ENCODE measurements at regions not wholly inside any gene's neighbourhood (a gene's known extent, or its start where the extent isn't known, plus 50 kb on each side); places are given as distances from the start of the nearest gene placed in this dataset.
A peak's percentile ranks its signal among the peaks of the same experiment; 100 is the strongest.
"Not testable (repeated sequence)": the region's sequence is repeated elsewhere in the genome, so short reads cannot be mapped to it uniquely, and the experiment has no call there.

DNA sequence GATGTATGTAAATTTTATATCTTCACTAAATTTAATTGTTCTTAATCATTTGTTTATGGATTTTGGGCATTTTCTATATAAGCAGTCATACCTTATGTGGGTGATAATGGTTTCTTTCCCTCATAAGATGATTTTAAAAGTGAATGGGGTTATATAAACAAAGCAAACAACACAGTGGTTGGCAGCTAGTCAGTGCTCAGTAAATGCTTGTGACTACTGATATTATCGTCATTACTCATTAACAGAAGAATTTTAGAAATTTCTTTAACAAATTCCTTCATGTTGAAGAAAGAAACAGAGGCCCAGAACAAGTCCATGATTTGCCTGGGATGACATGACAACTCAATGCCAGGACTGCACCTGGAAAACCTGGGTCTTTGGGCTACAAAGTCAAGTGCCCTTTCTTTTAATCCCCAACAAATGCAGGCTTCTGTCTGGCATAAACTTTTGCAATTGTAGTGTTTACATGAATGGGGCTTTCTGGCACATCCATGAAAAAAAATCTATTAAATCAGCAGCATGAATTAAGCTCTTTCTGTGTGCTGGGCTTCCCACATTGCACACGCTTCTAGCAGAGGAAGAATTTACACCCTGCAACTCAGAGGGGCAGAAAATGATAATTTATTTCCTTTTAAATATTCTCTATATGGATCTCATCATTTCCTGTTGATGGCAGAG lies 297.3 kb upstream of the PLGLB1 start:
- H3K9ac ChIP-seq (replicated peaks; ENCODE audit: extremely low read depth, insufficient read depth, low read length); intact Hi-C loops (cut with micrococcal nuclease); H2AFZ ChIP-seq (ENCODE audit: low read depth, low read length); POLR2A ChIA-PET; H3K4me3 ChIP-seq (replicated peaks in 1 of 3; ENCODE audit: insufficient read depth in 1 of 3, low read depth in 1 of 3, low read length in 3 of 3); H3K4me1 ChIP-seq (ENCODE audit: control insufficient read depth, extremely low read depth, insufficient read depth, low read length); H3K27me3 ChIP-seq (ENCODE audit: control insufficient read depth in 2 of 2, insufficient read depth in 2 of 2, low read length in 2 of 2); CTCF ChIA-PET; H3K9me1 ChIP-seq (replicated peaks; ENCODE audit: control insufficient read depth, extremely low read depth, insufficient read depth, low read length); H3K36me3 ChIP-seq (ENCODE audit: control insufficient read depth in 2 of 2, extremely low read depth in 1 of 2, insufficient read depth in 2 of 2, low read length in 2 of 2); H3K4me2 ChIP-seq (ENCODE audit: insufficient read depth, low read length); H3K9me3 ChIP-seq (replicated peaks; ENCODE audit: control insufficient read depth, insufficient read depth, low read length); dilution Hi-C loops (cut with MboI; ENCODE audit: extremely low pct_ligation_motif_present, low sequenced_read_pairs); H4K20me1 ChIP-seq (replicated peaks; ENCODE audit: control insufficient read depth, extremely low read depth, insufficient read depth, low read length); H3K79me2 ChIP-seq (ENCODE audit: control insufficient read depth, insufficient read depth, low read length): not testable (repeated sequence)
- peak; percentile 83 for FAIRE-seq
- peak; percentile 76 for DNase-seq (ENCODE audit: low read depth, low spot score)
- peak overlapping the region; percentile 37 for H3K27ac ChIP-seq (ENCODE audit: insufficient read depth, low read depth, low read length)
- peak; percentile 31 for TF ChIP-seq GATA2 (IDR thresholded peaks at IDR 0.05; ENCODE audit: insufficient read depth, insufficient read length, low read depth, low read length)
- peak; percentile 14 for TF ChIP-seq JUN (IDR thresholded peaks at IDR 0.05; ENCODE audit: borderline replicate concordance, insufficient read depth, insufficient read length, low read depth)
- BruUV-seq (replicated peaks) = TSS peak; percentile 52

DNA sequence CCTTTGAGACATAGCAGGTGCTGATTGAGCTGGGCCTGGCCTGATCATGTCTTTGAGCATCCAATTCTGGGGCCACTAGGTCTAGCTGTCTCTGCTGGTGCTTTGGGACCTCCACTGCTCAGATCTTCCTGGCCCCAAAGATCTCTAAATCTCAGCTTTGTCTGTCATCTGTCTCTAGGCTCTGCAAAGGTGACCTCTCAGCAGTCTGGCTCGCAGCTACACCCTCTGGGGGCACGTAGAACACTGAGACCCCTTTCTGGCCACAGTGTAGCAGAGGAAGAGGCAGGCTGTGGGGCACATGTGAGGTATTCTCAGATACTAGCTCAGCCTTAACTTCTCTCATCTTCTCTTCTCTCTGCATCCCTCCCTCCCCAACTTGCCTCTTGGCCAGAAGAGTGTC lies 298.1 kb upstream of the PLGLB1 start:
- CTCF ChIA-PET; H3K9me1 ChIP-seq (replicated peaks; ENCODE audit: control insufficient read depth, extremely low read depth, insufficient read depth, low read length); H2AFZ ChIP-seq (ENCODE audit: low read depth, low read length); H3K79me2 ChIP-seq (ENCODE audit: control insufficient read depth, insufficient read depth, low read length); H3K9ac ChIP-seq (replicated peaks; ENCODE audit: extremely low read depth, insufficient read depth, low read length); DNase-seq (ENCODE audit: low read depth, low spot score); H3K4me2 ChIP-seq (ENCODE audit: insufficient read depth, low read length); H3K4me3 ChIP-seq (replicated peaks in 1 of 3; ENCODE audit: insufficient read depth in 1 of 3, low read depth in 1 of 3, low read length in 3 of 3); H4K20me1 ChIP-seq (replicated peaks; ENCODE audit: control insufficient read depth, extremely low read depth, insufficient read depth, low read length); POLR2A ChIA-PET; H3K27me3 ChIP-seq (ENCODE audit: control insufficient read depth in 2 of 2, insufficient read depth in 2 of 2, low read length in 2 of 2); H3K9me3 ChIP-seq (replicated peaks; ENCODE audit: control insufficient read depth, insufficient read depth, low read length); H3K36me3 ChIP-seq (ENCODE audit: control insufficient read depth in 2 of 2, extremely low read depth in 1 of 2, insufficient read depth in 2 of 2, low read length in 2 of 2); dilution Hi-C loops (cut with MboI; ENCODE audit: extremely low pct_ligation_motif_present, low sequenced_read_pairs); H3K4me1 ChIP-seq (ENCODE audit: control insufficient read depth, extremely low read depth, insufficient read depth, low read length); BruUV-seq (replicated peaks); FAIRE-seq; intact Hi-C loops (cut with micrococcal nuclease): not testable (repeated sequence)
- H3K27ac ChIP-seq (ENCODE audit: insufficient read depth, low read depth, low read length) = peak overlapping the region; percentile 45

DNA sequence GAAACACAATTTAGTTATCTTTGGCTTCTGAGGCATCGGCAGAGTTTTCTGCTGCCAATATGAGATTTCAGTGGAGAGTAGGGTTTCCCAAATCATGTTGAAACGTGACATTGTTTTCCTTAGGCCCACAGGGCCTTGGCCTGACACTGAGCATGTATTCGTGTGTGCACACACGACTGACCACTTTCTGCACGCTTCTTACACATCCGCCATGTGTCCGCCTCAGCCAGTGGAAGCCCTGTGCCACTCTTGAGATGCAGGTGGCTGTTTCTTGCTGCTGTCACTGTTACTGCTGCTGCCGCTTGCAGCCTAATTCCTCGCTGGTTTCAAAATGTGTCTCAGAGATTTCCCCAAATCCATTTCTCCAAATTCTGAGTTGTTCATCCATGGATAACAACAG lies 299.6 kb upstream of the PLGLB1 start:
- CTCF ChIA-PET = not testable (repeated sequence)

DNA sequence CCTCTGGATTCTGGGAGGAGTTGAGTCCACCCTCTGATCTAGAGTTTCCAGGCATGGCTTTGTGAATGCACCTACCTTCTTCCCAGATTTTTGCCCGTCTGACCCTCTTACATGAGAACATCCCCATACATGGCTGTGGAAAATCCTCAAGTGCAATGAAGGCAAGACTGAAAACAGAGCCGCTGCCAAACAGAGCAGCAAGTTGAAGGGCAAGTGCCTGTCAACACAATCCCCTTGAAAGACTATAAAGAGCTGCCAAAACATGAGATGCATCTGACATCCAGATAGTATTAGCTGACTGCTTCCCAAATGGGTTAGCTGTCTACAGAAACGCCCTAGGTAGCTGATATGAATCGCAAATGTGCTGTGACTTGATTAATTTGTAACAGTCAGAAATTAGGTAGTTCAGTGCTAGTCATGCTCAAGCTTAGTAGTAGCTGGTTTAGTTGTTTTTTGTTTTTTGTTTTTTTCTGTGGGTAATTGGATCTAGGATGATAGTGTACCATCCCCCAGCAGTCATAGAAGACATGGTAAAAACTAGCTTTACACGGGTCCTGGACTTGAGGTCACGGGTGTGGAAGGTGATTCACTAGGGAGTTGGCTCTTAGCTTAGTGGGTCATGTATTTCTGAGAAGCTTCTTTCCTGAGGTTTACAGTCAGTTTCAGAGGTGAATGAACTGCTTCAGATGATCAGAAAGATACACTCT lies 302.8 kb upstream of the PLGLB1 start:
- H3K4me3 ChIP-seq (replicated peaks in 1 of 3; ENCODE audit: insufficient read depth in 1 of 3, low read depth in 1 of 3, low read length in 3 of 3); H3K27me3 ChIP-seq (ENCODE audit: control insufficient read depth in 2 of 2, insufficient read depth in 2 of 2, low read length in 2 of 2); H3K9me1 ChIP-seq (replicated peaks; ENCODE audit: control insufficient read depth, extremely low read depth, insufficient read depth, low read length); intact Hi-C loops (cut with micrococcal nuclease); H3K9ac ChIP-seq (replicated peaks; ENCODE audit: extremely low read depth, insufficient read depth, low read length); H3K9me3 ChIP-seq (replicated peaks; ENCODE audit: control insufficient read depth, insufficient read depth, low read length); CTCF ChIA-PET; dilution Hi-C loops (cut with MboI; ENCODE audit: extremely low pct_ligation_motif_present, low sequenced_read_pairs); H4K20me1 ChIP-seq (replicated peaks; ENCODE audit: control insufficient read depth, extremely low read depth, insufficient read depth, low read length); H3K79me2 ChIP-seq (ENCODE audit: control insufficient read depth, insufficient read depth, low read length); FAIRE-seq; H3K4me2 ChIP-seq (ENCODE audit: insufficient read depth, low read length); BruUV-seq (replicated peaks); POLR2A ChIA-PET; H3K27ac ChIP-seq (ENCODE audit: insufficient read depth, low read depth, low read length); H2AFZ ChIP-seq (ENCODE audit: low read depth, low read length); H3K4me1 ChIP-seq (ENCODE audit: control insufficient read depth, extremely low read depth, insufficient read depth, low read length); H3K36me3 ChIP-seq (ENCODE audit: control insufficient read depth in 2 of 2, extremely low read depth in 1 of 2, insufficient read depth in 2 of 2, low read length in 2 of 2): not testable (repeated sequence)
- peak; percentile 1 for DNase-seq (ENCODE audit: low read depth, low spot score)

More for the DNA sequence above, 299.6 kb upstream of the PLGLB1 start:
- H3K9me1 ChIP-seq (replicated peaks; ENCODE audit: control insufficient read depth, extremely low read depth, insufficient read depth, low read length); H3K4me1 ChIP-seq (ENCODE audit: control insufficient read depth, extremely low read depth, insufficient read depth, low read length); FAIRE-seq; H3K4me3 ChIP-seq (replicated peaks in 1 of 3; ENCODE audit: insufficient read depth in 1 of 3, low read depth in 1 of 3, low read length in 3 of 3); H3K27ac ChIP-seq (ENCODE audit: insufficient read depth, low read depth, low read length); H3K36me3 ChIP-seq (ENCODE audit: control insufficient read depth in 2 of 2, extremely low read depth in 1 of 2, insufficient read depth in 2 of 2, low read length in 2 of 2); H4K20me1 ChIP-seq (replicated peaks; ENCODE audit: control insufficient read depth, extremely low read depth, insufficient read depth, low read length); H3K4me2 ChIP-seq (ENCODE audit: insufficient read depth, low read length); POLR2A ChIA-PET; BruUV-seq (replicated peaks); H2AFZ ChIP-seq (ENCODE audit: low read depth, low read length); DNase-seq (ENCODE audit: low read depth, low spot score); intact Hi-C loops (cut with micrococcal nuclease); H3K9ac ChIP-seq (replicated peaks; ENCODE audit: extremely low read depth, insufficient read depth, low read length); H3K79me2 ChIP-seq (ENCODE audit: control insufficient read depth, insufficient read depth, low read length); H3K9me3 ChIP-seq (replicated peaks; ENCODE audit: control insufficient read depth, insufficient read depth, low read length); H3K27me3 ChIP-seq (ENCODE audit: control insufficient read depth in 2 of 2, insufficient read depth in 2 of 2, low read length in 2 of 2); dilution Hi-C loops (cut with MboI; ENCODE audit: extremely low pct_ligation_motif_present, low sequenced_read_pairs): not testable (repeated sequence)
